GM10248 (cell line): ENCODE measurements at regions not wholly inside any gene's neighbourhood (a gene's known extent, or its start where the extent isn't known, plus 50 kb on each side); places are given as distances from the start of the nearest gene placed in this dataset.

Source experiments
- CTCF ChIA-PET: fragments of 300-600 bp; sonication (Branson Sonifier 250); formaldehyde crosslinking; extraction: SDS; loops from one replicate; lab custom pipeline; 2021; ENCODE audit warnings: antibody characterized with exemption; lab: Yijun Ruan, JAX
- POLR2A ChIA-PET: fragments of 350-650 bp; sonication (Branson Sonifier 250); formaldehyde crosslinking; extraction: SDS; loops from one replicate; lab custom pipeline; 2020; ENCODE audit warnings: antibody characterized with exemption; lab: Yijun Ruan, JAX
- DNase-seq: peaks from one replicate; pipeline ENCODE4 v3.0.0; 2012; ENCODE audit errors: extremely low spot score
- TF ChIP-seq, protein P1 (sequence below): IDR thresholded peaks from 2 replicates; pipeline ENCODE4 v1.5.1; 2012; ENCODE audit warnings: mild to moderate bottlenecking, low read depth; ENCODE audit errors: extremely low read depth, missing control alignments, control extremely low read depth

DNA sequence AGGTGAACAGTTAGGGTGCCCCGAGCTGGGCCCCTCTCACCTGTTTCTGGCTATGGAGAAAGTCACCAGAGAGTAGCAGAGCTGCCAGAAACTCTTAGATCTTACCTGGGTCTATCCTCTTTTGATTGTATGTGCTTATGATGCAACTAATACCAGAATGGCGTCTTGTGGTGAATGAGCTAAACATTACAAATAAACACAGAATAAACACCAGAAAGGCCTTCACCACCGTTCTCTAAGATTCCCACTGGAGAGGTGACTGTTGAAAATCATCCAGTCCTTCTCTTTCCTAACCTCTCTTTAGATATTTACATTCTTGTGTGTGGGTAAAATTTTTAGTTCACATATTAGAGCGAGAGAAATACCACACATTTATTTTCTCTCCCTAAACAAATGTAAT, 241.7 kb upstream of the GAS1 start:
- CTCF ChIA-PET: interaction anchor here (1.7 to 1.9 kb wide), 2 partner anchors 9 to 22 kb away, joined by 5 to 8 read pairs; no protein-coding TSS in a partner anchor

DNA sequence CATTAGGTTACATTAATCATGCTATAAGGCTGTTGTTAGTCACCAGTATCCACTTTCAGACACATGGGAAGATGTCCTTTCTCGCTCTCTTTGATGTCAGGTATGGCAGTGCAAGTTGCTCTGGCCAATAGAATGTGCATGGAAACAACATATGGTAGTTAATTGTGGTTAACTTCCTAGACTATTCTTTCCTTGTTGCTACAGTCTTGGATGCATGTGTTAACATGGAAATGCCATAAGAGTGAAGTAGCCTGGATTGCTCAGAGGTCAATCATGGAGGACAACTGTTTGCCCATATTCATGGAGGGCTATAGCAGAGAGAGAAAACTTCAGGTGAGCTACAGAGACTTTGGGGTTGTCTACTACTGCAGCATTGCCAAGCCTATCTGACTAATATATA, 245.8 kb upstream of the GAS1 start:
- TF ChIP-seq, protein P1, sequence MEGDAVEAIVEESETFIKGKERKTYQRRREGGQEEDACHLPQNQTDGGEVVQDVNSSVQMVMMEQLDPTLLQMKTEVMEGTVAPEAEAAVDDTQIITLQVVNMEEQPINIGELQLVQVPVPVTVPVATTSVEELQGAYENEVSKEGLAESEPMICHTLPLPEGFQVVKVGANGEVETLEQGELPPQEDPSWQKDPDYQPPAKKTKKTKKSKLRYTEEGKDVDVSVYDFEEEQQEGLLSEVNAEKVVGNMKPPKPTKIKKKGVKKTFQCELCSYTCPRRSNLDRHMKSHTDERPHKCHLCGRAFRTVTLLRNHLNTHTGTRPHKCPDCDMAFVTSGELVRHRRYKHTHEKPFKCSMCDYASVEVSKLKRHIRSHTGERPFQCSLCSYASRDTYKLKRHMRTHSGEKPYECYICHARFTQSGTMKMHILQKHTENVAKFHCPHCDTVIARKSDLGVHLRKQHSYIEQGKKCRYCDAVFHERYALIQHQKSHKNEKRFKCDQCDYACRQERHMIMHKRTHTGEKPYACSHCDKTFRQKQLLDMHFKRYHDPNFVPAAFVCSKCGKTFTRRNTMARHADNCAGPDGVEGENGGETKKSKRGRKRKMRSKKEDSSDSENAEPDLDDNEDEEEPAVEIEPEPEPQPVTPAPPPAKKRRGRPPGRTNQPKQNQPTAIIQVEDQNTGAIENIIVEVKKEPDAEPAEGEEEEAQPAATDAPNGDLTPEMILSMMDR: no peak
- no peak for DNase-seq
- ChIA-PET POLR2A (no interaction called here), CTCF (interaction anchor here (0.9 kb wide), 1 partner anchor 16 kb away, joined by 3 read pairs; no protein-coding TSS in a partner anchor)

More for the DNA sequence above, 241.7 kb upstream of the GAS1 start:
- no peak for DNase-seq
- POLR2A ChIA-PET: no interaction called here
- TF ChIP-seq, protein P1: no peak

GRCh38 chr9:87193925-87194868, 246.9 kb upstream of the GAS1 start:
- POLR2A ChIA-PET: no interaction called here
- TF ChIP-seq, protein P1: no peak
- CTCF ChIA-PET: interaction anchor here (0.9 to 1.6 kb wide), 2 partner anchors 17 to 25 kb away, joined by 3 read pairs; no protein-coding TSS in a partner anchor
- DNase-seq: no peak

GRCh38 chr9:87195306-87195705, 248.0 kb upstream of the GAS1 start:
- no peak for DNase-seq
- ChIA-PET POLR2A (no interaction called here), CTCF (interaction anchor here (1.5 to 1.6 kb wide), 2 partner anchors 13 to 26 kb away, joined by 3 read pairs; no protein-coding TSS in a partner anchor)
- TF ChIP-seq, protein P1: no peak

DNA sequence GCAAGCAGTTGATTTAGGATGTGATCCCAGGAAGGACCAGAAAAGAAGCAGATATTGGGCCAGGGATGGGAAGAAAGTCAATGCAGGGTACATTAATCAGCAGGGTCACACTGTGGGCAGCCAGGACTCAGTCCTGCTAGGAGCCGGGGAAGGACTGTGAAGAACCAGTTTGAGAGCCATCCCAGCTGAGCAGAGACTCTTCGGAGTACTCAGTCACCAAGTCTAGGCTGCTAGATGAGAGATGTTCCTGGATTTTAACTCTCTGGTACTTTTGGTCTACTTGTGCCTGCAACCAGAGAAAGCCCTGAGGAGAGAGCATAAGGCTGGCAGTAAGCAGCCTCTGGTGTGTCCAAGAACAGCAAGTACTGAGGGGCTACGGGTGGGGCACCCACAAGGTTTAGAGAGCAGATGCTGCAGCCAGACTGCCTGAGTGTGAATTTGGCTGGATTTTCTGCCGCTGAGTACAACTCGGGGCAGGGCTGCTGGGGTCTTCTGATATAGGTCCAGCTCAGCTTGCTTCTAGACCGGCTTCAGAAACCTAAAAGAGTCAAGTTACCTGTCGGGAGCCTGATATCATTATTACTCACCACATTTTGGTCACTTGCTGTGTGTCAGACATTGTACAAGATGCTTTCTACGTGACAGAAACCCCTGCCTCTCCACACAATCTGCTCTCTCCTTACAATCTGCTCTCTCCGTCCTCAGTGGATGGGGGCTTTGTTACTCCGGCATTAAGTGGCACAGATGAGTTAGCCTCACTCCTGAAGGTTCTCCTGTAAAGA, 250.2 kb upstream of the GAS1 start:
- DNase-seq: no peak
- POLR2A ChIA-PET: no interaction called here
- TF ChIP-seq, protein P1: no peak
- CTCF ChIA-PET: no interaction called here

DNA sequence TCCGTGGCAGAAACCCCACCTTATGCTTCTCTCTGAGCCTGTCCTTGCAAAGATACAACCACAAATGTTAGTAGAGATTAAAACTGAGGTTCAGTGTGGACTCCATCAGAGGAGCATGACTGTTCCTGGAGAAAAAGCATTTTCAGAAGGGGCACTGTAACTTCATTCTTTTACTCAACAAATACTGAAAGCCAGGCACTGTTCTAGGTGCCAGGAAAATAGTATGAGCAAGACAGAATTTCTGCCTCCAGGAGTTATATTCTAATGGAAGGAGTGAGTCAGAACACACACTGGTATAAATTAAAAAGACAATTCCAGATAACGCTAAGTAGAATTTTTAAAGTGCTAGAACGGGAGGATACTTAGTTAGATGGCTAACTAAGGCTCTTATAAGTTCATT, 251.4 kb upstream of the GAS1 start:
- no peak for DNase-seq
- ChIA-PET CTCF (no interaction called here), POLR2A (no interaction called here)
- TF ChIP-seq, protein P1: no peak
